ENCODE measurements at regions not wholly inside any gene's neighbourhood (a gene's known extent, or its start where the extent isn't known, plus 50 kb on each side); places are given as distances from the start of the nearest gene placed in this dataset.

DNA sequence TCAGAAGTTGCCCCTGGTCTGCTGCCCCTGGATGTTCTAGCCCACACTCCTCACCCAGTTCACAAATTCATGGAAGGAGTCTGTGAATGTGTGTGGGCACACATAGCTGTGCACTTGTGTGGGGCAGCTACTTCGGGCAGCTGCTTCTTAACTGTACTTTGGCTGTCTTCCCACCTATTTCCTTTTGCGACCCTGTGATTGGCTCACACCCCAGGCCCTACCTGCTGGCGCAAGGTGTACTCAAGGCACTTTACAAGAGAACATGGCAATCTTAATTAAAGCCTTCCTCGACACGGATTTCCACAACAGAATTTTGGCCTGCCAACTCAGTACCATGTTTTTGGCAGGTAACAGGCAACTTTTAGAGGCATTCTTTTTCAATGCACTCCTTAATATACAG lies 86.5 kb upstream of the CTTNBP2NL start:
- Mint-ChIP-seq H3K27me3 (ENCODE audit: unreplicated experiment) (peaks cover 2% of the 10 kb centered on the region), H3K4me3 (ENCODE audit: unreplicated experiment) (no peak overlapping the region), H3K4me1 (ENCODE audit: low read depth, unreplicated experiment) (peaks cover 19% of the 10 kb centered on the region), H3K36me3 (ENCODE audit: unreplicated experiment) (peaks cover 1% of the 10 kb centered on the region), H3K9me3 (ENCODE audit: unreplicated experiment) (peaks cover 4% of the 10 kb centered on the region), H3K27ac (ENCODE audit: unreplicated experiment) (no peak overlapping the region)
- no peak for DNase-seq
- TF ChIP-seq, protein P1, sequence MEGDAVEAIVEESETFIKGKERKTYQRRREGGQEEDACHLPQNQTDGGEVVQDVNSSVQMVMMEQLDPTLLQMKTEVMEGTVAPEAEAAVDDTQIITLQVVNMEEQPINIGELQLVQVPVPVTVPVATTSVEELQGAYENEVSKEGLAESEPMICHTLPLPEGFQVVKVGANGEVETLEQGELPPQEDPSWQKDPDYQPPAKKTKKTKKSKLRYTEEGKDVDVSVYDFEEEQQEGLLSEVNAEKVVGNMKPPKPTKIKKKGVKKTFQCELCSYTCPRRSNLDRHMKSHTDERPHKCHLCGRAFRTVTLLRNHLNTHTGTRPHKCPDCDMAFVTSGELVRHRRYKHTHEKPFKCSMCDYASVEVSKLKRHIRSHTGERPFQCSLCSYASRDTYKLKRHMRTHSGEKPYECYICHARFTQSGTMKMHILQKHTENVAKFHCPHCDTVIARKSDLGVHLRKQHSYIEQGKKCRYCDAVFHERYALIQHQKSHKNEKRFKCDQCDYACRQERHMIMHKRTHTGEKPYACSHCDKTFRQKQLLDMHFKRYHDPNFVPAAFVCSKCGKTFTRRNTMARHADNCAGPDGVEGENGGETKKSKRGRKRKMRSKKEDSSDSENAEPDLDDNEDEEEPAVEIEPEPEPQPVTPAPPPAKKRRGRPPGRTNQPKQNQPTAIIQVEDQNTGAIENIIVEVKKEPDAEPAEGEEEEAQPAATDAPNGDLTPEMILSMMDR (IDR thresholded peaks at IDR 0.05; ENCODE audit: partially characterized antibody, unreplicated experiment), result no peak

DNA sequence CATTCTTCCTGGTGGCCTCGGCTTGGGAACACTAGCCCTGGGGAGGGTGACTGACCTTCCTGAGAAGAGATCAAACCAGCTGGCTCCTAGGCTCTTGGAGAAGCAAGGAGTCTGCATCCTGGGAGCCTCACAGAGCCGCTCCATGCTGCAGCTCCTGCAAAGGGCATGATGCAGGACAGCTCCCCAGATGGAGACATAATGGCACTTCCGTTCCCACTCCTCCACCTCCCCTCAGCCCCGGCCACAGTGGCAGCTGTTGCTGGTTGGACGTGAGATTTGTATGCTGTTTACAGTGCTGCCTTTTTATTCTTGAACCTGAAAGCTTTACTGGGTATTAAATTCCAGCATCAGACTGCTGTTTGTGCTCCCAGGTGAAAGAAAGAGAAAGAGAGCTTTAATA lies 83.7 kb upstream of the CTTNBP2NL start:
- Mint-ChIP-seq H3K27me3 (ENCODE audit: unreplicated experiment) (no peaks in the 10 kb centered on the region), H3K4me1 (ENCODE audit: low read depth, unreplicated experiment) (peaks cover 22% of the 10 kb centered on the region), H3K9me3 (ENCODE audit: unreplicated experiment) (peaks cover 4% of the 10 kb centered on the region), H3K27ac (ENCODE audit: unreplicated experiment) (no peak overlapping the region), H3K36me3 (ENCODE audit: unreplicated experiment) (peaks cover 3% of the 10 kb centered on the region), H3K4me3 (ENCODE audit: unreplicated experiment) (no peak overlapping the region)
- TF ChIP-seq, protein P1 (IDR thresholded peaks at IDR 0.05; ENCODE audit: partially characterized antibody, unreplicated experiment), result no peak
- DNase-seq, result no peak

DNA sequence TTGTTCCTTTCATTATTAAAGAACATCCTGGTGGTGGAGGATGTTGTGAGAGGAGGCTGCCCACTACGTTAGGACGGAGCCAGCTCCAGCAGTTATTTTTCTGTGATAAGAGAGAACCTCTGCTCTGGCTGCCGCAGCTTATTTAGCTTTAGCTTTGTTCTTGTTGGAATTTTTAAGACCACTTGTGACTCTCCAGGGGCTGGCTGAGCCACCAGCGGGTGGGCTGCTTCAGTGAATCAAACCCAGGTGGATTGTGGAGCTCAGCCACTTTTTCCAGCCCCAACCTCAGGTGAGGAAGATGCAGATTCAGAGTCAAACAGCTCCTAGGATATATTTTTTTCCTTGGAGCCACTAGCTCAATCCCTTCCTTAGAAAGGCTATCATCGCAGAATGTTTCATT lies 83.1 kb upstream of the CTTNBP2NL start:
- TF ChIP-seq, protein P1 (IDR thresholded peaks at IDR 0.05; ENCODE audit: partially characterized antibody, unreplicated experiment), result no peak
- no peak for DNase-seq
- Mint-ChIP-seq H3K4me3 (ENCODE audit: unreplicated experiment) (no peak overlapping the region), H3K9me3 (ENCODE audit: unreplicated experiment) (peaks cover 4% of the 10 kb centered on the region), H3K4me1 (ENCODE audit: low read depth, unreplicated experiment) (peaks cover 21% of the 10 kb centered on the region), H3K27ac (ENCODE audit: unreplicated experiment) (no peak overlapping the region), H3K36me3 (ENCODE audit: unreplicated experiment) (peaks cover 3% of the 10 kb centered on the region), H3K27me3 (ENCODE audit: unreplicated experiment) (no peaks in the 10 kb centered on the region)

DNA sequence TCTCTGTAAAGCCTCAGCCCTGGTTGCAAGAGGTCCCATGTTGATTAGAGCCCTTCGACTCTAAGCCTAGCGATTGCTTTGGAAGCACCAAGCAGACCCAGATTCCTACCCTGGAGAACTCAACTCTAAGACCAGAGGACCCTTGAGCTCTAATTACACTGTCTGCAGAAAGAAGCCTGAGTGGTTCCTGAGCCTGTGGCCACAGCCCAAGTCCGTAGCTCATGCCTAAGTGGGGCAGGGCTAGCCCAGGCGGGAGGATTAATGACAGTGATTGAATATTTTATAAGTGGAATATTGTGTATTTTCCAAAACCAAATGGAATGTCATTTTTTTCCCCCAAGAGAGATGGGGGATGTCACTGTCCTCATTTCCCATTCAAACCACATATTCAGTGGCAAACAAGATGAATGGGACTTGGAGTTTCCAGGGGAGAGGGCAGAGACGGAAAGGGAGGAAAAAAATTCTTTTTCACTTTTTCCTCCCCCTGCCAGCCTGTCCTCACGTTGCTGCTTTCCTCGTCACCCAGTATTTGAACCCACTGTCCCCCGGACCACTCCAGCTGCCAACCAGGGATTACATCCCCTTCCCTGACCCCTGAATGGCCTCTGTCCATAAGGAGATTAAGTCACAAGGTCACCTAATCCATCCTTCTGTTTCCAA lies 79.6 kb upstream of the CTTNBP2NL start:
- TF ChIP-seq, protein P1 (IDR thresholded peaks at IDR 0.05; ENCODE audit: partially characterized antibody, unreplicated experiment), result no peak
- H3K27ac Mint-ChIP-seq (ENCODE audit: unreplicated experiment), result no peak overlapping the region
- no peak overlapping the region for H3K4me3 Mint-ChIP-seq (ENCODE audit: unreplicated experiment)
- peaks cover 12% of the 10 kb centered on the region for H3K4me1 Mint-ChIP-seq (ENCODE audit: low read depth, unreplicated experiment)
- no peak for DNase-seq
- peaks cover 1% of the 10 kb centered on the region for H3K9me3 Mint-ChIP-seq (ENCODE audit: unreplicated experiment)
- H3K27me3 Mint-ChIP-seq (ENCODE audit: unreplicated experiment), result no peaks in the 10 kb centered on the region
- H3K36me3 Mint-ChIP-seq (ENCODE audit: unreplicated experiment), result peaks cover 3% of the 10 kb centered on the region

DNA sequence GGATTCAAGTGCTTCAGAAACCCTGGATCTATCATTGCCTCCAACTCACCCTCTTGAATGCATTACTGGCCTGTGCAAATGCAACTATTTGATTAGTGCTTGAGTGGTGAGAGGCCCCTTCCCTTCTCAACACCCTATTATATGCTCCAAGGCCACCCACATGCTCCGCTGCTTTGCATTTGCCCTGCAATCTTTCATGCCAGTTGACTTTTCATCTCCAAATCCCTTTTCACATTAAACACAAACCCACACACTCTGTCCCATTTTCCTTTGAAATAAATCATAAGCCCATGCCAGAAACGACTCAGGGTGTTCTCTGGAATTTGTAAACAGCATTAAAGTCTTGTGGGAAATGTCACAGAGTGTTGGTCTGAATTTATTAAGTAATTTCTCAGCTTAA lies 78.9 kb upstream of the CTTNBP2NL start:
- no peaks in the 10 kb centered on the region for H3K27me3 Mint-ChIP-seq (ENCODE audit: unreplicated experiment)
- H3K27ac Mint-ChIP-seq (ENCODE audit: unreplicated experiment), result no peak overlapping the region
- peaks cover 3% of the 10 kb centered on the region for H3K36me3 Mint-ChIP-seq (ENCODE audit: unreplicated experiment)
- peaks cover 1% of the 10 kb centered on the region for H3K9me3 Mint-ChIP-seq (ENCODE audit: unreplicated experiment)
- TF ChIP-seq, protein P1 (IDR thresholded peaks at IDR 0.05; ENCODE audit: partially characterized antibody, unreplicated experiment), result no peak
- H3K4me3 Mint-ChIP-seq (ENCODE audit: unreplicated experiment), result no peak overlapping the region
- peaks cover 10% of the 10 kb centered on the region for H3K4me1 Mint-ChIP-seq (ENCODE audit: low read depth, unreplicated experiment)
- DNase-seq, result no peak
